GM23338 (cell line): ENCODE measurements at regions not wholly inside any gene's neighbourhood (a gene's known extent, or its start where the extent isn't known, plus 50 kb on each side); places are given as distances from the start of the nearest gene placed in this dataset.
"Not testable (repeated sequence)": the region's sequence is repeated elsewhere in the genome, so short reads cannot be mapped to it uniquely, and the experiment has no call there.

Experiments
- ATAC-seq: fragments of 200-7000 bp; cut with Tn5 transposase; 3 replicates; pipeline ENCODE4 v1.9.1; 2020
- DNase-seq: peaks from one replicate; pipeline ENCODE4 v3.0.0-alpha.2; 2015; ENCODE audit warnings: low spot score
- H2AFZ ChIP-seq: fragments of 200-600 bp; sonication (generic); 2 replicates; pipeline ENCODE4 v1.8.0; 2016; ENCODE audit warnings: antibody characterized with exemption, mild to moderate bottlenecking, moderate library complexity
- H3F3A ChIP-seq: fragments of 200-600 bp; sonication (generic); replicated peaks from 2 replicates; pipeline ENCODE4 v1.8.0; 2017; ENCODE audit warnings: antibody characterized with exemption, mixed run types, low read depth
- H3K27ac ChIP-seq: fragments of 200-600 bp; sonication (generic); 2 replicates; pipeline ENCODE4 v1.6.1; 2016; ENCODE audit warnings: low read depth
- H3K27me3 ChIP-seq: fragments of 200-600 bp; sonication (generic); 2 replicates; pipeline ENCODE4 v1.8.0; 2016; ENCODE audit warnings: mild to moderate bottlenecking, mixed run types, moderate library complexity; ENCODE audit not compliant: insufficient read depth
- H3K36me3 ChIP-seq: fragments of 200-600 bp; sonication (generic); 2 replicates; pipeline ENCODE4 v1.8.0; 2016; ENCODE audit warnings: mild to moderate bottlenecking; ENCODE audit not compliant: insufficient read depth
- H3K4me1 ChIP-seq: fragments of 200-600 bp; sonication (generic); 2 replicates; pipeline ENCODE4 v1.8.0; 2016; ENCODE audit warnings: mild to moderate bottlenecking, moderate library complexity; ENCODE audit not compliant: insufficient read depth
- H3K4me2 ChIP-seq: fragments of 200-600 bp; sonication (generic); 2 replicates; pipeline ENCODE4 v1.7.1; 2017; ENCODE audit warnings: mixed run types
- H3K4me3 ChIP-seq: fragments of 200-600 bp; sonication (generic); 2 replicates; pipeline ENCODE4 v1.6.1; 2016; ENCODE audit warnings: mixed run types
- H3K79me2 ChIP-seq: fragments of 200-600 bp; sonication (generic); replicated peaks from 2 replicates; pipeline ENCODE4 v1.8.0; 2017; ENCODE audit warnings: mild to moderate bottlenecking; ENCODE audit not compliant: insufficient read depth
- H3K9me2 ChIP-seq: fragments of 200-600 bp; sonication (generic); 2 replicates; pipeline ENCODE4 v1.8.0; 2017; ENCODE audit not compliant: insufficient read depth
- H4K20me1 ChIP-seq: fragments of 200-600 bp; sonication (generic); replicated peaks from 2 replicates; pipeline ENCODE4 v1.8.0; 2017; ENCODE audit warnings: mild to moderate bottlenecking; ENCODE audit not compliant: insufficient read depth
- H3K27ac Mint-ChIP-seq: 2 replicates; pipeline ENCODE4 v1.8.0; 2020; ENCODE audit warnings: inconsistent platforms, mild to moderate bottlenecking, moderate library complexity, mixed read lengths
- H3K27me3 Mint-ChIP-seq: 3 replicates; pipeline ENCODE4 v1.8.0; 2022; ENCODE audit warnings: low read depth, mild to moderate bottlenecking, moderate library complexity, mixed read lengths, inconsistent platforms; ENCODE audit not compliant: insufficient read depth, poor library complexity
- H3K36me3 Mint-ChIP-seq: 3 replicates; pipeline ENCODE4 v1.8.0; 2021; ENCODE audit warnings: low read depth, mild to moderate bottlenecking, inconsistent platforms, moderate library complexity, mixed read lengths
- H3K4me1 Mint-ChIP-seq: 3 replicates; pipeline ENCODE4 v1.8.0; 2020; ENCODE audit warnings: mild to moderate bottlenecking, inconsistent platforms, mixed read lengths
- H3K4me3 Mint-ChIP-seq: 3 replicates; pipeline ENCODE4 v1.8.0; 2021; ENCODE audit warnings: moderate library complexity, mild to moderate bottlenecking, inconsistent platforms, mixed read lengths
- H3K9me3 Mint-ChIP-seq: 3 replicates; pipeline ENCODE4 v1.8.0; 2020; ENCODE audit warnings: moderate library complexity, mild to moderate bottlenecking, inconsistent platforms, mixed read lengths
- EZH2 ChIP-seq: fragments of 200-600 bp; sonication (generic); IDR thresholded peaks from one replicate; pipeline ENCODE4 v1.8.0; 2017; ENCODE audit warnings: antibody characterized with exemption, mild to moderate bottlenecking, low read depth; ENCODE audit not compliant: unreplicated experiment
- JUNB ChIP-seq: IDR thresholded peaks from one replicate; pipeline ENCODE4 v1.6.1; 2016; ENCODE audit warnings: antibody characterized with exemption; ENCODE audit not compliant: unreplicated experiment
- NANOG ChIP-seq: IDR thresholded peaks from 2 replicates; pipeline ENCODE4 v1.6.1; 2016; ENCODE audit warnings: antibody characterized with exemption, borderline replicate concordance
- POLR2AphosphoS5 ChIP-seq: IDR thresholded peaks from 2 replicates; pipeline ENCODE4 v1.6.1; 2016; ENCODE audit warnings: antibody characterized with exemption, low read depth
- STAT1 ChIP-seq: IDR thresholded peaks from one replicate; pipeline ENCODE4 v1.6.1; 2016; ENCODE audit warnings: antibody characterized with exemption; ENCODE audit not compliant: unreplicated experiment
- ZNF114 ChIP-seq: fragments of 250-450 bp; sonication (Bioruptor Pico); IDR thresholded peaks from 2 replicates; pipeline ENCODE4 v1.5.0; 2020; ENCODE audit warnings: mild to moderate bottlenecking, moderate library complexity
- TF ChIP-seq, protein P1 (sequence below): IDR thresholded peaks from one replicate; pipeline ENCODE4 v1.6.1; 2018; ENCODE audit warnings: antibody characterized with exemption; ENCODE audit not compliant: unreplicated experiment
- TF ChIP-seq, protein P2 (sequence below), 2 experiments: fragments of 200-600 bp in 1 of 2; sonication (generic) in 1 of 2; conservative IDR thresholded peaks; 2 replicates each; pipeline versions ENCODE4 v1.5.1 to v1.6.1; 2016 to 2017; ENCODE audit warnings: antibody characterized with exemption in 2 of 2, low read depth in 2 of 2, mild to moderate bottlenecking in 2 of 2, moderate library complexity in 1 of 2

DNA sequence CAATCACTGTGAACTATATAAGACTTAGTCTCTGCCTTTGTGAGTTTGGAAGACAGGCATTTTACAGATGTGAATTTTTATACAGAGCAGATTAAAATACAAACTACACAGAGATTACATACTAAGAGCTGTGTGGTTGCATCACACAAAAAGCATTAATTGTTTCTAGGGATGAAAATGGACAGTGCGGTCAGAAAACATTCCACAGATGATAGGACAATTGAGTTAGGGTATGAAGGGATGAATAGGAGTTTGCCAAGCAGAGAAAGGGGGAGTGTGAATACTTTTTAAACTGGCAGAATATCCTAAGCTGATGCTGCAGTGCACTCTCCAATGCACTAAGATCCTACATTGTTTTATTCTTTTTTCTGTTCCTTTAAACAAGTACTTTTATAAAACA is 345.8 kb downstream of the VRK1 start (continued):
- TF ChIP-seq, protein P1, sequence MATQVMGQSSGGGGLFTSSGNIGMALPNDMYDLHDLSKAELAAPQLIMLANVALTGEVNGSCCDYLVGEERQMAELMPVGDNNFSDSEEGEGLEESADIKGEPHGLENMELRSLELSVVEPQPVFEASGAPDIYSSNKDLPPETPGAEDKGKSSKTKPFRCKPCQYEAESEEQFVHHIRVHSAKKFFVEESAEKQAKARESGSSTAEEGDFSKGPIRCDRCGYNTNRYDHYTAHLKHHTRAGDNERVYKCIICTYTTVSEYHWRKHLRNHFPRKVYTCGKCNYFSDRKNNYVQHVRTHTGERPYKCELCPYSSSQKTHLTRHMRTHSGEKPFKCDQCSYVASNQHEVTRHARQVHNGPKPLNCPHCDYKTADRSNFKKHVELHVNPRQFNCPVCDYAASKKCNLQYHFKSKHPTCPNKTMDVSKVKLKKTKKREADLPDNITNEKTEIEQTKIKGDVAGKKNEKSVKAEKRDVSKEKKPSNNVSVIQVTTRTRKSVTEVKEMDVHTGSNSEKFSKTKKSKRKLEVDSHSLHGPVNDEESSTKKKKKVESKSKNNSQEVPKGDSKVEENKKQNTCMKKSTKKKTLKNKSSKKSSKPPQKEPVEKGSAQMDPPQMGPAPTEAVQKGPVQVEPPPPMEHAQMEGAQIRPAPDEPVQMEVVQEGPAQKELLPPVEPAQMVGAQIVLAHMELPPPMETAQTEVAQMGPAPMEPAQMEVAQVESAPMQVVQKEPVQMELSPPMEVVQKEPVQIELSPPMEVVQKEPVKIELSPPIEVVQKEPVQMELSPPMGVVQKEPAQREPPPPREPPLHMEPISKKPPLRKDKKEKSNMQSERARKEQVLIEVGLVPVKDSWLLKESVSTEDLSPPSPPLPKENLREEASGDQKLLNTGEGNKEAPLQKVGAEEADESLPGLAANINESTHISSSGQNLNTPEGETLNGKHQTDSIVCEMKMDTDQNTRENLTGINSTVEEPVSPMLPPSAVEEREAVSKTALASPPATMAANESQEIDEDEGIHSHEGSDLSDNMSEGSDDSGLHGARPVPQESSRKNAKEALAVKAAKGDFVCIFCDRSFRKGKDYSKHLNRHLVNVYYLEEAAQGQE: no peak

DNA sequence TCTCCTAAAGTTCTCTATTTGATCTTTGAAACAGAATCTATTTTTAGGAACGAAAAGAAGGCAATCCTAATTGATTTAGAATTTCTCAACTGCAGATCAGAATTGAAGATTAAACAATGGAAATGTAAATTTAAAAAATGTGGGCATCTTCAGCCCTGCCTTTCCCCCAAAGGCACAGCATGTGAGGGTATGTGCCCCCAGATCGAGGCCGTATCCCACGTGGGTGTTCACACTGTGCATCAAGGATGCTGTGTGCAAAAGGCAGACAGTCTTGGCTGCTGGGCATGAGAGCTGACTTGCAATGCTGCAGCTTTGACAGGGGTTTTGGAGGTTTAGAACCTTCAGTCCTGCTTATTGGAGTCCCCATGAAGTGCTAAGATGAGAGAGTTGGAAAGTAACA is 346.3 kb downstream of the VRK1 start:
- H3K4me1 Mint-ChIP-seq: no peaks in the 10 kb centered on the region
- H3K27me3 Mint-ChIP-seq: peaks cover 4% of the 10 kb centered on the region
- H3K9me3 Mint-ChIP-seq: no peaks in the 10 kb centered on the region
- Histone ChIP-seq H3K79me2 (no peaks in the 10 kb centered on the region), H3K4me2 (no peak overlapping the region), H3K4me3 (no peak overlapping the region), H2AFZ (no peak overlapping the region), H3K27me3 (no peaks in the 10 kb centered on the region), H3K36me3 (no peaks in the 10 kb centered on the region), H3K9me2 (no peaks in the 10 kb centered on the region), H3K4me1 (no peaks in the 10 kb centered on the region), H4K20me1 (no peaks in the 10 kb centered on the region), H3F3A (no peaks in the 10 kb centered on the region), H3K27ac (no peak overlapping the region)
- no peak for ATAC-seq
- no peak for DNase-seq
- no peak overlapping the region for H3K4me3 Mint-ChIP-seq
- no peaks in the 10 kb centered on the region for H3K36me3 Mint-ChIP-seq
- TF ChIP-seq ZNF114 (no peak), EZH2 (no peak), NANOG (no peak), STAT1 (no peak), JUNB (no peak), POLR2AphosphoS5 (no peak)
- TF ChIP-seq, protein P2, sequence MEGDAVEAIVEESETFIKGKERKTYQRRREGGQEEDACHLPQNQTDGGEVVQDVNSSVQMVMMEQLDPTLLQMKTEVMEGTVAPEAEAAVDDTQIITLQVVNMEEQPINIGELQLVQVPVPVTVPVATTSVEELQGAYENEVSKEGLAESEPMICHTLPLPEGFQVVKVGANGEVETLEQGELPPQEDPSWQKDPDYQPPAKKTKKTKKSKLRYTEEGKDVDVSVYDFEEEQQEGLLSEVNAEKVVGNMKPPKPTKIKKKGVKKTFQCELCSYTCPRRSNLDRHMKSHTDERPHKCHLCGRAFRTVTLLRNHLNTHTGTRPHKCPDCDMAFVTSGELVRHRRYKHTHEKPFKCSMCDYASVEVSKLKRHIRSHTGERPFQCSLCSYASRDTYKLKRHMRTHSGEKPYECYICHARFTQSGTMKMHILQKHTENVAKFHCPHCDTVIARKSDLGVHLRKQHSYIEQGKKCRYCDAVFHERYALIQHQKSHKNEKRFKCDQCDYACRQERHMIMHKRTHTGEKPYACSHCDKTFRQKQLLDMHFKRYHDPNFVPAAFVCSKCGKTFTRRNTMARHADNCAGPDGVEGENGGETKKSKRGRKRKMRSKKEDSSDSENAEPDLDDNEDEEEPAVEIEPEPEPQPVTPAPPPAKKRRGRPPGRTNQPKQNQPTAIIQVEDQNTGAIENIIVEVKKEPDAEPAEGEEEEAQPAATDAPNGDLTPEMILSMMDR (conservative IDR thresholded peaks at IDR 0.05; ENCODE audit: low read depth in 2 of 2): no peak
- no peak overlapping the region for H3K27ac Mint-ChIP-seq

DNA sequence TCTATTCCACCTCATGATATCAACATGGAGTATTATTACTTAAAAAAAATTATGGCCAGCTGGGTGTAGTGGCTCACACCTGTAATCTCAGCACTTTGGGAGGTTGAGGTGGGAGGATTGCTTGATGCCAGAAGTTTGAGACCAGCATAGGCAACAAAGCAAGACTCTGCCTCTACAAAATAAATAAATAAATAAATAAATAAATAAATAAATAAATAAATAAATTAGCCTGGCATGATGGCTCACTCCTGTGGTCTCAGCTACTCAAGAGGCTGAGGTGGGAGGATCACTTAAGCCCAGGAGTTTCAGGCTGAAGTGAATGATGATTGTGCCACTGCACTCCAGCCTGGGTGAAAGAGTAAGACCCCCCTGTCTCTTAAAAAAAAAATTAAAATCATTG is 350.8 kb downstream of the VRK1 start:
- H3K27me3 ChIP-seq, H3K4me3 ChIP-seq, H3K4me3 Mint-ChIP-seq, H3K9me3 Mint-ChIP-seq, H3K4me2 ChIP-seq, H2AFZ ChIP-seq, H3K79me2 ChIP-seq, H3K27me3 Mint-ChIP-seq, H3K27ac ChIP-seq, H4K20me1 ChIP-seq, H3K36me3 Mint-ChIP-seq, DNase-seq, H3K27ac Mint-ChIP-seq, ATAC-seq, H3K9me2 ChIP-seq, H3F3A ChIP-seq, H3K36me3 ChIP-seq: not testable (repeated sequence)
- peaks cover 10% of the 10 kb centered on the region for H3K4me1 Mint-ChIP-seq
- H3K4me1 ChIP-seq: peaks cover 13% of the 10 kb centered on the region; the same call in 1 of the 2 replicates
